Fibroblast of pulmonary artery (primary cell): ENCODE measurements at regions not wholly inside any gene's neighbourhood (a gene's known extent, or its start where the extent isn't known, plus 50 kb on each side); places are given as distances from the start of the nearest gene placed in this dataset.
"Not testable (repeated sequence)": the region's sequence is repeated elsewhere in the genome, so short reads cannot be mapped to it uniquely, and the experiment has no call there.

Experiments used
- DNase-seq: peaks from one replicate; pipeline ENCODE4 v3.0.0-alpha.2; 2010; ENCODE audit warnings: low read depth
- H3K4me3 ChIP-seq: replicated peaks from 2 replicates; pipeline ENCODE4 v1.5.1; 2011; ENCODE audit warnings: low read depth, mild to moderate bottlenecking, control low read depth, low read length, moderate library complexity
- TF ChIP-seq, protein P1 (sequence below): IDR thresholded peaks from 2 replicates; pipeline ENCODE4 v1.5.1; 2011; ENCODE audit warnings: mild to moderate bottlenecking, control low read depth, low read length, inconsistent platforms; ENCODE audit errors: missing control alignments

DNA sequence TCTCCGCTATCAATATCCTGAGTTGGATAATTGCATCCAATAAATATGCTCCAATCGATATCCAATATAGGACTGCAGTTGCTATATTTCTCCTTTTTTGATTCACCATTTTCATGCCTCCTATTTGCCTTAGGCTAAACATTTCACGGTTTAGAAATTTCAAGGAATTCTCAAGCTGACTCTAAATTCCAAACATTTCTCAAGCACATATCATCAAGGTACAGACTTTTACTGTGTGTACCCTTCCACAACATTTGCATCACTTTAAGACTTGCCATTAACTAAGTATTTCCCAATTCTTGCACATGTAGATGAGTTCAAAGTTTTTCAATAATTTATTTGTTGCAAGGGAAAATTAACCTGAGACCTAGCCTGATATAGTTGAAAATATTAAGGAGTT, 795.2 kb upstream of the TMPRSS15 start:
- DNase-seq = no peak
- TF ChIP-seq, protein P1, sequence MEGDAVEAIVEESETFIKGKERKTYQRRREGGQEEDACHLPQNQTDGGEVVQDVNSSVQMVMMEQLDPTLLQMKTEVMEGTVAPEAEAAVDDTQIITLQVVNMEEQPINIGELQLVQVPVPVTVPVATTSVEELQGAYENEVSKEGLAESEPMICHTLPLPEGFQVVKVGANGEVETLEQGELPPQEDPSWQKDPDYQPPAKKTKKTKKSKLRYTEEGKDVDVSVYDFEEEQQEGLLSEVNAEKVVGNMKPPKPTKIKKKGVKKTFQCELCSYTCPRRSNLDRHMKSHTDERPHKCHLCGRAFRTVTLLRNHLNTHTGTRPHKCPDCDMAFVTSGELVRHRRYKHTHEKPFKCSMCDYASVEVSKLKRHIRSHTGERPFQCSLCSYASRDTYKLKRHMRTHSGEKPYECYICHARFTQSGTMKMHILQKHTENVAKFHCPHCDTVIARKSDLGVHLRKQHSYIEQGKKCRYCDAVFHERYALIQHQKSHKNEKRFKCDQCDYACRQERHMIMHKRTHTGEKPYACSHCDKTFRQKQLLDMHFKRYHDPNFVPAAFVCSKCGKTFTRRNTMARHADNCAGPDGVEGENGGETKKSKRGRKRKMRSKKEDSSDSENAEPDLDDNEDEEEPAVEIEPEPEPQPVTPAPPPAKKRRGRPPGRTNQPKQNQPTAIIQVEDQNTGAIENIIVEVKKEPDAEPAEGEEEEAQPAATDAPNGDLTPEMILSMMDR = no peak
- H3K4me3 ChIP-seq = no peak overlapping the region

- no peak overlapping the region for H3K4me3 ChIP-seq
- TF ChIP-seq, protein P1 = no peak
- DNase-seq = no peak
Measured at GRCh38 chr21:19218163-19218562, 814.6 kb upstream of the TMPRSS15 start.

DNA sequence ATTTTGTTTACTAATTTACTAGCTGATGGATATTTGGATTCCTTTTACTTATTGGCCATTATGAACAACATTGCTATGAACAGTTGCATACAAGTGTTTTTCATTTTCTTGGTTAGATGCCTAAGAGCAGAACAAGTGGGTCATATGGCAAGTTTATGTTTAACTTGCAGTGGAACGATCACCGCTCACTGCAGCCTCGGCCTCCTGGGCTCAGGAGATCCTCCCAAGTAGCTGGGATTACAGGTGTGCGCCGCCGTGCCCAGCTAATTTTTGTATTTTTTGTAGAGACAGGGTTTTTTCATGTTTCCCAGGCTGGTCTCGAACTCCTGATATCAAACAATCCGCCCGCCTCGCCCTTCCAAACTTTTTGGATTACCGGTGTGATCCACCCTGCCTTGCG, 820.5 kb upstream of the TMPRSS15 start:
- DNase-seq = no peak
- no peak overlapping the region for H3K4me3 ChIP-seq
- TF ChIP-seq, protein P1 = no peak

- no peak for DNase-seq
- TF ChIP-seq, protein P1 = no peak
- no peak overlapping the region for H3K4me3 ChIP-seq
Measured at GRCh38 chr21:19228226-19228625, 824.6 kb upstream of the TMPRSS15 start.

DNA sequence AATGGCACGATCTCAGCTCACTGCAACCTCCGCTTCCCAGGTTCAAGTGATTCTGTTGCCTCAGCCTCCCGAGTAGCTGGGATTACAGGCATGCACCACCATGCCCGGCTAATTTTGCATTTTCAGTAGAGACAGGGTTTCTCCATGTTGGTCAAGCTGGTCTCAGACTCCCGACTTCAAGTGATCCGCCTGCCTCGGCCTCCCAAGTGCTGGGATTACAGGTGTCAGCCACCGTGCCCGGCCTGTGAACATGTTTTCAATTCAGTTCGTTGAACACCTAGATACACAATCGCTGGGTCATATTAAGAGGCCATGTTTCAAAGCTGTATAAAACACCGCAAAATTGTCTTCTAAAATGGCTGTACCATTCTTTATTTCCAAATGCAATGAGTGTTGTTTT, 830.3 kb upstream of the TMPRSS15 start:
- H3K4me3 ChIP-seq, DNase-seq: not testable (repeated sequence)

GRCh38 chr21:19236209-19236608, 832.6 kb upstream of the TMPRSS15 start:
- TF ChIP-seq, protein P1 = no peak
- H3K4me3 ChIP-seq = no peak overlapping the region
- no peak for DNase-seq

DNA sequence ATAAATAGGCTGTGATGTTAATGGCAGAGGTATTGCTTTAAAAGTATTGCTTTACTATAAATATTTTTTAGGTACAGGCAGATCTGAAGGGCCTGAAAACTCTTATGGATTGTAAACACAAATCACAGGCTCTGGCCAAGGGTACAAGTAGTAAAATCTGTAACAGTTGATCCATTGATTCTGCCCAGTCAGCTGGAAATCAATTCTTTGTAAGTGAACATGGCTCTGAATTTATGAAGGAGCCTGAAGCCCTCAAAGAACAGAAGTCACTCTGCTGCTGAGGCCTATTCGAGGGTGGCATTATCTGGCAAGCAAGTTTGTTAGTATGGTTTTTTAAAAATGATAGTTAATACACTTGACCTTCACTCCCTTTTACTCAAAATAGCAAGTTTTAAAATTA, 834.0 kb upstream of the TMPRSS15 start:
- TF ChIP-seq, protein P1 = no peak
- DNase-seq = no peak
- no peak overlapping the region for H3K4me3 ChIP-seq

DNA sequence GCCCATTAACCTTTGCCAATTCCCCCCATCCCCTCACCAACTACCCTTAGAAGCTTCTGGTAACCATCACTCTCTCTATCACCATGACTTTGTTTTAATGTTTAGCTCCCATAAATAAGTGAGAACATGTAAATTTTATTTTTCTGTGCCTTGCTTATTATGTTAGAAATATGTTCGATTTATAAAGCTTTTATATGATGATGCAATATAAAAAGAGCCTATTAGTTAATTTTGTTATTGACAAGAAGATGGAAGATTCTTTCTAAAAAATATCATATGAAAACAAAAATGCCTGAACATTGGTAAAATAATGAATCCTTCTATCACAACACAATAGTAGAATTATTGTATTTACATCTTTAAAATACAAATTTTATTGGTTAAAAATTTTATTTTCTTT, 836.1 kb upstream of the TMPRSS15 start:
- H3K4me3 ChIP-seq = no peak overlapping the region
- no peak for DNase-seq
- TF ChIP-seq, protein P1 = no peak
